ENCODE measurements at regions not wholly inside any gene's neighbourhood (a gene's known extent, or its start where the extent isn't known, plus 50 kb on each side); places are given as distances from the start of the nearest gene placed in this dataset.

DNA sequence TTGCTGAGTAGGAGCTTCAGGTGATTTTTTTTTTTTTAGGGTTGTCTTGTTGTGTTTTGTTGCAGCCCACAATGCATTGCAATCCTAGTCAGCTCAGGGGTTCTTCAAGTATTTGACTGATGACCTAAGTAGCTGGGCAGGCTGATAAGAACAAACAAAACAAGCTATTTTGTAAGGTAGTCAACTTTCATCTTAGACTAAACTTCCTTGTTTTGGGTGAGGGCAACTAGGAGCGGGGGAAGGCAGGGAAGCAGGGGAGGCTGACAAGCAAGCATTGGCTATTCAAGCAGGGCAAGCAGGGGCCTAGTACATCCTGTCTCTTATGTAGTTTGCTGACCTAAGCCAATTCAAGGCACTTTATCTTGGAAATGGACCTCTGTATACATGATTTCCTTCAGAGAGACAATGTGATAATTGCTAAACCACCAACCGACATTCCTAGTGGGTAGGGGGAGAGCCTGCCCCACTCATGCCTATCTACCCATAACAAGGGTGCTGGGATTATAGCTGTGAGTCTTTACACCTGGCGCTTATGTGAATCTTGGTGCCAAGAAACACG, 163.3 kb upstream of the PRKCQ start:
- no peak for DNase-seq (ENCODE audit: low read depth in 3 of 3, low spot score in 2 of 3)

DNA sequence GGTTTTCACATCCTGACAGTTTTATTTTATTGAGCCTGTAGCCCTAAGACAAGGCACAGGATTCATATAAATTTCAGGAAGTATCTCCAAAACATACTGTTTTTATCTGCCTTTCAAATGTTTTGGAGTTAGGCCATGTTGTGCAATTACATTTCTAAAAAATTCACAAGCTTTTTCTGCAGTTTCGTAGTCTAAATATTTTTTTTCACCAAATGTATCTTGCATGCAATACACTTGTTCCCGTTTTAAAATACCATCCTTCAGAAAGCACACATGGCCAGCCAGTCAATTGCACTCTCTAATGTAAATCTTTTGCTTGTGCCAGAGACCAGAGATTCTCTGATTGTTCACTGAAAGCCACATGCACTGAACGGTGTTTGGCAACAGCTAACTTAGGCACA, 161.5 kb upstream of the PRKCQ start:
- DNase-seq (ENCODE audit: low read depth in 3 of 3, low spot score in 2 of 3), result no peak

GRCh38 chr10:6739530-6740174, 159.6 kb upstream of the PRKCQ start:
- DNase-seq (ENCODE audit: low read depth in 3 of 3, low spot score in 2 of 3), result no peak

- peak in 1 of 3 donors; percentile 27 for DNase-seq (ENCODE audit: low read depth in 3 of 3, low spot score in 2 of 3)
Measured at GRCh38 chr10:6738112-6738768, 158.2 kb upstream of the PRKCQ start.

DNA sequence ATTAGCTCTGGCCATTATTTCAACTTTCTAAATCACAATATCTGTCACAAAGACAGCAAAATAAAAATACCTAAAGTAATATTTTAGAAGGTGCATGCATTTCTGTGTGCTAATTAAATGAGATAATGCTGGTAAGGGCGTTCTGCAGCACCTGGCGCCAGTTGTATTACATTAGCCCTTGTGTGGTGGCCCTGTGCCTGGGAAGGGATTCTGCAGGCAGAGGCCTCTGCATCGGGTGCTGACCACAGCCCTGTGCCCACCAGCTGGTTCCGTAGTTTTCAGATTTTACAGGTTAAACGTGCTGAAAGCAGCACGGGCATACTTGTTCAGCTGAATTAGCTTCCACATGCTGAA, 157.7 kb upstream of the PRKCQ start:
- no peak for DNase-seq (ENCODE audit: low read depth in 3 of 3, low spot score in 2 of 3)

GRCh38 chr10:6737080-6737641, 157.1 kb upstream of the PRKCQ start:
- peak in 1 of 3 donors; percentile 23 for DNase-seq (ENCODE audit: low read depth in 3 of 3, low spot score in 2 of 3)

DNA sequence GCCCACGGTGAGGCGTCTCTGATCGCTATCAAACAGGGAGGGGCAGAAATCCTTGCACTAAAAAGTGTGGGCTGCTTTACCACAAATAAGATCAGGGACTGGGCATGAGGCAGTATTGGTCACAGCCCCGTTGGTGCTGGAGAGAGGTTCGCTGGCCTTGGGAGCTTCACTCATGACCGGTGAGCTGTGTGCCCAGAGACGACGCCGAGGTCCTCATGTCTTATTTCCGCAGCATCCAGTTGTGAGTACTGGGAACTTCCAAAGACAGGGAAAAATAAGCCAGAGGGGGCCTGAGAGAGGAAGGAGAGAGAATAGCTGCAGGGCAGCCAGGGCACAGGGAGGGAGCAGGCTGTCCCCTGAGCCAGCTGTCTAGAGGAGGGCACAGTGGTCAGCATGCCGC, 154.2 kb upstream of the PRKCQ start:
- DNase-seq (ENCODE audit: low read depth in 3 of 3, low spot score in 2 of 3), result no peak

GRCh38 chr10:6729861-6730344, 149.8 kb upstream of the PRKCQ start:
- no peak for DNase-seq (ENCODE audit: low read depth in 3 of 3, low spot score in 2 of 3)

DNA sequence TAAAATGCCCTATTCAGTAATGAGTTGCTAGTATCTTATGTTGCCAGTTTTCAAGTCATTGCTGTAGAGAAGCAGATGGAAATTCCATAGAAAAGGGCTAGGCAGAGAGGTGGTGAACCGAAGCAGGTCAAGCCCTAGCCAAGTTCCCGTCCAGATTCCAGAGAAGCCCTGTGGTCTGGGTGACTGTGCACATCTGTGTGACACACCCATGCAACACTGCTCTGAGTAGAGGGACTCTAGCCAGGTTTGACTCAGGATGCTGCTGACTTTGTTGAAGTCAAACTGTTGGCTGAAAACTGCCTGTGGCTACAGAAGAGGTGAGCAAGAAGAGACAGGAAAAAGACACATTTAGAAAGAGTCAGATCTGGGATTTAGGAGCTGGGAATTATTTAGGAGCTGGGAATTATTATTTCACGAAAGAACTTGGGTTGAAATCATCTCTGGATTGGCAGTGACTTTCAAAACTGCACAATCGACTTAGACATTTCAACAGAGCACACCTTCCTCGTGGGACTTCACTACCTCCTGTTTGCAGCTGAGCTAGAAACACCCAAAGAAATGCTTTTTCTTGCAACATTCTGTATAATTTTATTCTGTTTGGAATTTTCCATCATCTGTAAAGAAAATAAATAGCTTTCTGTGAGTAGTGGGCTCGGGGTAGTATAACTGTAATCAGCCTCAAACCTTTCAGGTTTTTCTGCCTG, 149.1 kb upstream of the PRKCQ start:
- no peak for DNase-seq (ENCODE audit: low read depth in 3 of 3, low spot score in 2 of 3)

DNA sequence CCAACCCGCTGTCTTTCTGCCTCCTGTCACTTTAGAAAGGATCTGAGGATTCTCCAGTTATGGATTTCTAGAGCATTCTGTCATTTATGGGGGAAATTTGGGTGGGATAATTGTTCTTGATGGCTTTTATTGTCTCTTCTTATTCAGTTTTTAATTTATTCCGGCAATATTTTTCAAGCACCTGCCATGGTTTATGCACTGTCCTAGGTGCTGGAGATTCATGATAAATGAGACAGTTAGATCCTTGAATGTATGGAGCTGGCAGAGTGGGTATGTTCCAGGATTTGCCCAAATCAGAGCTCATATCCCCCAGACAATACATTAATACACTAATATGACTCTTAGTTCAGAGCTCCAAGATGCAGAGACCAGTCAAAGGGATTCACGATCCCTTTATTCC, 146.8 kb upstream of the PRKCQ start:
- no peak for DNase-seq (ENCODE audit: low read depth in 3 of 3, low spot score in 2 of 3)

GRCh38 chr10:6722616-6723004, 142.5 kb upstream of the PRKCQ start:
- DNase-seq (ENCODE audit: low read depth in 3 of 3, low spot score in 2 of 3), result no peak

DNA sequence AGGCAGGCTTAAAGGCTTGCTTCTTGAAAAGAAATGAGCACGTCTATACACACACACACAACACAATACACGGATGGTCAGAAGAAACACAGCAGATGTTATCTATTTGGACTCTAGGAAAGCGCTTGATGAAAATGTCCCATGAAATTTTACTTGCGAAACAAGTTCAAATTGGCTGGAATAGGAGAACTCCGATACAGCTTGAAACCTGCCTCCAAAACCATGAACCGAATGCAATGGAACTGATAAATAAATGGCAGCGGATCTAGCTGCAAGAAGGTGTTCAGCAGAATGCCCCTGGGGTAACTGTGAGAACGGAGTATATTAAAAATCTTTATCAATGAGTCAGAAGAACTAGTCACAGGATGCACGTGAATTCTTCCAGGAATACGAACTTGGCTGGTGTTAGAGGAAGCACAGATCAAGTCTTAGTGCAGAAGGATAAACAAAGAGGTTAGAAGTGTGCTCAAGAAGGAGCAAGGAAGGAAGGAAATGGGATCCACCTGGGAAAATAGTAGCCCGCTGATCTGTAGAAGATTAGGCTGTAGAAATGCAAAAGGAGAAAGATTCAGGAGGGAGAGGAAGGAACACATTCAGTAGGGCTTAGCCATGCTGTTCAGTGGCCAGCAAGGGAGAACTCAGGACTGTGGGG, 142.0 kb upstream of the PRKCQ start:
- DNase-seq (ENCODE audit: low read depth in 3 of 3, low spot score in 2 of 3), result no peak

- peak in 1 of 3 donors; percentile 41 for DNase-seq (ENCODE audit: low read depth in 3 of 3, low spot score in 2 of 3)
Measured at GRCh38 chr10:6721480-6721879, 141.4 kb upstream of the PRKCQ start.

GRCh38 chr10:6719561-6719960, 139.5 kb upstream of the PRKCQ start:
- DNase-seq (ENCODE audit: low read depth in 3 of 3, low spot score in 2 of 3), result no peak

GRCh38 chr10:6718550-6718949, 138.5 kb upstream of the PRKCQ start:
- no peak for DNase-seq (ENCODE audit: low read depth in 3 of 3, low spot score in 2 of 3)

GRCh38 chr10:6716516-6716915, 136.4 kb upstream of the PRKCQ start:
- DNase-seq (ENCODE audit: low read depth in 3 of 3, low spot score in 2 of 3), result no peak

DNA sequence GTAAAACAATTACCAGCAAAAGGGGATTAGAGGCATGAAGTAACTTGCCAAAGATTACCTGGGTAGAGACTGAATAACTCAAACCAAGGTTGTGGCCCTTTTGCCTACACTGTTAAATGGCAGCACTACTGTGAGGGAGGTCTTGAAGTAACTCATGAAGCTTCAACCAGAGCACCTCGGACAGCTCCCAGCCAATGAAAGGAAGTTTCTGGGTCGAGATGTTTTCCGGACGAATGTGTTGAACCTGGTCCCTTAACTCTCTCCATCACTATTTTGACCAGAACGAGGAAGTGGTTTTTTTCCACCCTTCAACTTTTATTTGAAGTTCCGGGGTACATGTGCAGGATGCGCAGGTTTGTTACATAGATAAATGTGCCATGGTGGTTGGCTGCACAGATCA, 133.6 kb upstream of the PRKCQ start:
- DNase-seq (ENCODE audit: low read depth in 3 of 3, low spot score in 2 of 3), result no peak

- DNase-seq (ENCODE audit: low read depth in 3 of 3, low spot score in 2 of 3), result no peak
Measured at GRCh38 chr10:6713120-6713519, 133.0 kb upstream of the PRKCQ start.

DNA sequence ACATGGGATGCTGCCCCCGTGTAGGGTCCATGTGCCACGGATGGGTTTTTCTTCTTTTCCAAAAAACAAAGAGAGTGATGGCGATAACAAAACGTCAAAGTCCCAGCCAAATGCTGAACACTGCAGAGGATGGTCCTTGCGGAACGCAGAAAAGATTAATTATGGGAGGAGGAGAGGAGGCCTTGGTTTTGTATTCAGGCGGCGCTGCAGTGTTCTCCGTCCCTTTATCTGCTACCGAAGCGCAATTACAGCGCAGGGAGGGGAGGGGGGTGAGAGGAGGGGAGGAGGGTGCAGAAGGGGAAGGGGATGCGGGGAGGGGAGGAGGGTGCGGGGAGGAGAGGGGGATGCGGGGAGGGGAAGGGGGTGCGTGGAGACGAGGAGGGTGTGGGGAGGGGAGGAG, 131.8 kb upstream of the PRKCQ start:
- no peak for DNase-seq (ENCODE audit: low read depth in 3 of 3, low spot score in 2 of 3)

GRCh38 chr10:6711408-6711841, 131.3 kb upstream of the PRKCQ start:
- DNase-seq (ENCODE audit: low read depth in 3 of 3, low spot score in 2 of 3), result no peak

DNA sequence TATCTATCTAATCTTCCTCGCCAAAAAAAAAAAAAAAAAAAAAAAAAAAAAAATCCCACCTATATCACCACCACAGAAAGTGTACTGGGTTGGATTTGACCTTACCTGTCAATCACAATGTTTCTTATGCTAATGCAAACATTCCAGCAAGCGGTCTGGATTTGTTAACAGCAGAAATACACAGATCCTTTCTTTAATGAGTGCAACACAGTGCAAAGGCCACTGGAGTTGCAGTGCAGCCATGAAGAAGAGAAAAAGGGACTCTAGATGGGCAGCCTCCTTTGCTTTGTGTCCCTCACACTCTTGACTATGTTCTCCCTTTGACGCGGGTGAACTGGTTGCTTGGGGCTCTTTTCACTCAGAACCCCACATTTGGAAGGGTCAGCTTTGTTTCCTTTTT, 127.3 kb upstream of the PRKCQ start:
- DNase-seq (ENCODE audit: low read depth in 3 of 3, low spot score in 2 of 3), result no peak

Measured in right renal cortex interstitium (tissue), 3 donors.